GM12865 (cell line): ENCODE measurements at regions not wholly inside any gene's neighbourhood (a gene's known extent, or its start where the extent isn't known, plus 50 kb on each side); places are given as distances from the start of the nearest gene placed in this dataset.
A peak's percentile ranks its signal among the peaks of the same experiment; 100 is the strongest.
"Not testable (repeated sequence)": the region's sequence is repeated elsewhere in the genome, so short reads cannot be mapped to it uniquely, and the experiment has no call there.

ENCODE experiments used
- DNase-seq: peaks from one replicate; pipeline ENCODE4 v3.0.0; 2010; ENCODE audit warnings: low read depth
- H3K4me3 ChIP-seq: 2 replicates; pipeline ENCODE4 v1.5.1; 2011; ENCODE audit warnings: mild to moderate bottlenecking, low read depth, low read length, control low read depth
- CTCF ChIP-seq: IDR thresholded peaks from 2 replicates; pipeline ENCODE4 v1.5.1; 2011; ENCODE audit warnings: low read length, control low read depth, low read depth, inconsistent platforms; ENCODE audit not compliant: insufficient read depth; ENCODE audit errors: missing control alignments

- TF ChIP-seq CTCF, result peak; percentile 52
- peak overlapping the region; percentile 40 for H3K4me3 ChIP-seq
- DNase-seq, result peak; percentile 84
Measured at GRCh38 chr22:22720201-22720723, 75.8 kb downstream of the GGTLC2 start.

- TF ChIP-seq CTCF, result no peak
- peak; percentile 80 for DNase-seq
Measured at GRCh38 chr22:22720724-22721261, 76.4 kb downstream of the GGTLC2 start.

GRCh38 chr22:22721681-22722354 is 77.4 kb downstream of the GGTLC2 start:
- DNase-seq, result peak; percentile 52

More at GRCh38 chr22:22720724-22721261, 76.4 kb downstream of the GGTLC2 start:
- H3K4me3 ChIP-seq, result peak overlapping the region; percentile 40

GRCh38 chr22:22728382-22728781 is 84.0 kb downstream of the GGTLC2 start:
- TF ChIP-seq CTCF, result no peak
- no peak overlapping the region for H3K4me3 ChIP-seq
- DNase-seq, result no peak

More at GRCh38 chr22:22721681-22722354, 77.4 kb downstream of the GGTLC2 start:
- no peak overlapping the region for H3K4me3 ChIP-seq
- TF ChIP-seq CTCF, result no peak

GRCh38 chr22:22730655-22731373 is 86.4 kb downstream of the GGTLC2 start:
- no peak for DNase-seq
- H3K4me3 ChIP-seq, result no peak overlapping the region
- no peak for TF ChIP-seq CTCF

- DNase-seq, result no peak
- TF ChIP-seq CTCF, result no peak
- no peak overlapping the region for H3K4me3 ChIP-seq
Measured at GRCh38 chr22:22731374-22731676, 86.9 kb downstream of the GGTLC2 start.

GRCh38 chr22:22733006-22733405 is 88.6 kb downstream of the GGTLC2 start:
- not testable (repeated sequence) for DNase-seq, H3K4me3 ChIP-seq
